Caco-2 (cell line): ENCODE measurements at regions not wholly inside any gene's neighbourhood (a gene's known extent, or its start where the extent isn't known, plus 50 kb on each side); places are given as distances from the start of the nearest gene placed in this dataset.

Experiments
- BruUV-seq: library from RNA; stranded (reverse); fragments of 400-500 nt; replicated peaks from 2 replicates; lab custom pipeline; 2021; lab: Mats Ljungman, UMichigan
- CTCF ChIA-PET: fragments of 300-600 bp; sonication (Branson Sonifier 250); formaldehyde crosslinking; loops from one replicate; lab custom pipeline; 2022; ENCODE audit warnings: antibody characterized with exemption; lab: Charles Lee
- POLR2A ChIA-PET: fragments of 300-600 bp; sonication (Branson Sonifier 250); formaldehyde crosslinking; loops from one replicate; lab custom pipeline; 2022; ENCODE audit warnings: antibody characterized with exemption; lab: Charles Lee
- DNase-seq, 2 experiments: peaks; one replicate each; pipeline versions ENCODE4 v3.0.0 to v3.0.0-alpha.2; 2020 to 2022
- H3K27me3 ChIP-seq: replicated peaks from 2 replicates; pipeline ENCODE4 v1.6.0; 2011; ENCODE audit warnings: low read length; ENCODE audit not compliant: control insufficient read depth, insufficient read depth
- H3K36me3 ChIP-seq: 2 replicates; pipeline ENCODE4 v1.5.1; 2011; ENCODE audit warnings: low read length; ENCODE audit not compliant: control insufficient read depth, insufficient read depth
- H3K4me1 ChIP-seq: fragments of 250-450 bp; sonication (Bioruptor Pico); 2 replicates; pipeline ENCODE4 v1.5.1; 2020; ENCODE audit warnings: mild to moderate bottlenecking
- H3K4me3 ChIP-seq: 2 replicates; pipeline ENCODE4 v1.5.1; 2011; ENCODE audit warnings: low read depth, mild to moderate bottlenecking, control low read depth, low read length
- H3K9me3 ChIP-seq: fragments of 250-450 bp; sonication (Bioruptor Pico); 2 replicates; pipeline ENCODE4 v1.5.1; 2020; ENCODE audit warnings: mild to moderate bottlenecking, moderate library complexity
- H3K27ac Mint-ChIP-seq: one replicate; pipeline ENCODE4 v1.8.0; 2022; ENCODE audit warnings: mixed read lengths; ENCODE audit not compliant: unreplicated experiment
- H3K27me3 Mint-ChIP-seq: one replicate; pipeline ENCODE4 v1.8.0; 2022; ENCODE audit warnings: mixed read lengths; ENCODE audit not compliant: insufficient read depth, unreplicated experiment
- H3K36me3 Mint-ChIP-seq: one replicate; pipeline ENCODE4 v1.8.0; 2022; ENCODE audit warnings: mild to moderate bottlenecking, mixed read lengths; ENCODE audit not compliant: insufficient read depth, unreplicated experiment
- H3K4me1 Mint-ChIP-seq: one replicate; pipeline ENCODE4 v1.8.0; 2022; ENCODE audit warnings: low read depth, mixed read lengths; ENCODE audit not compliant: unreplicated experiment
- H3K4me3 Mint-ChIP-seq: one replicate; pipeline ENCODE4 v1.8.0; 2022; ENCODE audit warnings: mild to moderate bottlenecking, moderate library complexity, mixed read lengths; ENCODE audit not compliant: unreplicated experiment
- H3K9me3 Mint-ChIP-seq: one replicate; pipeline ENCODE4 v1.8.0; 2022; ENCODE audit warnings: mixed read lengths; ENCODE audit not compliant: unreplicated experiment
- CTCF ChIP-seq, 2 experiments: fragments of 200-600 bp in 1 of 2; IDR thresholded peaks; 1 replicate in 1 of 2; 2 replicates in 1 of 2; pipeline versions ENCODE4 v1.5.1 to v1.8.0; 2011 to 2022; ENCODE audit warnings: antibody characterized with exemption in 1 of 2, control low read depth in 1 of 2, inconsistent platforms in 1 of 2, low read depth in 1 of 2, low read length in 1 of 2, mild to moderate bottlenecking in 1 of 2, moderate library complexity in 1 of 2; ENCODE audit not compliant: insufficient read depth in 1 of 2, severe bottlenecking in 1 of 2, unreplicated experiment in 1 of 2
- intact Hi-C: fragments of 100-400 bp; cut with micrococcal nuclease; formaldehyde crosslinking; loops from one replicate; pipeline ENCODE4 v1.10.0; 2022; ENCODE audit not compliant: unreplicated experiment

GRCh38 chr22:48504519-48505140, 1323.0 kb downstream of the BRD1 start:
- TF ChIP-seq CTCF (IDR thresholded peaks at IDR 0.05; ENCODE audit: insufficient read depth in 1 of 2, low read depth in 1 of 2, low read length in 1 of 2, severe bottlenecking in 1 of 2, unreplicated experiment in 1 of 2), result no peak
- no peak for DNase-seq
- CTCF ChIA-PET, result no interaction called here
- Histone ChIP-seq H3K27me3 (no peaks in the 10 kb centered on the region), H3K4me1 (no peaks in the 10 kb centered on the region), H3K9me3 (no peaks in the 10 kb centered on the region), H3K36me3 (no peaks in the 10 kb centered on the region), H3K4me3 (no peak overlapping the region)
- no peaks in the 10 kb centered on the region for H3K36me3 Mint-ChIP-seq
- intact Hi-C loops, result no loop called here
- H3K4me3 Mint-ChIP-seq, result no peak overlapping the region
- peaks cover 7% of the 10 kb centered on the region for H3K27me3 Mint-ChIP-seq
- POLR2A ChIA-PET, result no interaction called here
- no peaks in the 10 kb centered on the region for H3K9me3 Mint-ChIP-seq
- no peak overlapping the region for H3K27ac Mint-ChIP-seq
- no peaks in the 10 kb centered on the region for H3K4me1 Mint-ChIP-seq
- BruUV-seq, result no TSS peak

GRCh38 chr22:48503876-48504275, 1323.8 kb downstream of the BRD1 start:
- H3K36me3 ChIP-seq, result no peaks in the 10 kb centered on the region
- no peak for DNase-seq
- POLR2A ChIA-PET, result no interaction called here
- intact Hi-C loops, result no loop called here
- H3K9me3 Mint-ChIP-seq, result no peaks in the 10 kb centered on the region
- no peak overlapping the region for H3K4me3 Mint-ChIP-seq
- CTCF ChIA-PET, result no interaction called here
- TF ChIP-seq CTCF (IDR thresholded peaks at IDR 0.05; ENCODE audit: insufficient read depth in 1 of 2, low read depth in 1 of 2, low read length in 1 of 2, severe bottlenecking in 1 of 2, unreplicated experiment in 1 of 2), result no peak
- H3K4me1 ChIP-seq, result no peaks in the 10 kb centered on the region
- BruUV-seq, result no TSS peak
- no peaks in the 10 kb centered on the region for H3K4me1 Mint-ChIP-seq
- H3K4me3 ChIP-seq, result no peak overlapping the region
- H3K27me3 Mint-ChIP-seq, result peaks cover 9% of the 10 kb centered on the region
- H3K36me3 Mint-ChIP-seq, result peaks cover 5% of the 10 kb centered on the region
- no peak overlapping the region for H3K27ac Mint-ChIP-seq
- no peaks in the 10 kb centered on the region for H3K27me3 ChIP-seq
- H3K9me3 ChIP-seq, result no peaks in the 10 kb centered on the region

GRCh38 chr22:48503035-48503625, 1324.5 kb downstream of the BRD1 start:
- ChIA-PET CTCF (no interaction called here), POLR2A (no interaction called here)
- no peaks in the 10 kb centered on the region for H3K4me1 Mint-ChIP-seq
- H3K9me3 Mint-ChIP-seq, result no peaks in the 10 kb centered on the region
- intact Hi-C loops, result no loop called here
- BruUV-seq, result no TSS peak
- H3K9me3 ChIP-seq, result no peaks in the 10 kb centered on the region
- H3K27me3 ChIP-seq, result no peaks in the 10 kb centered on the region
- H3K27me3 Mint-ChIP-seq, result peaks cover 6% of the 10 kb centered on the region
- no peak overlapping the region for H3K4me3 ChIP-seq
- no peak overlapping the region for H3K27ac Mint-ChIP-seq
- DNase-seq, result no peak
- no peaks in the 10 kb centered on the region for H3K36me3 ChIP-seq
- no peaks in the 10 kb centered on the region for H3K4me1 ChIP-seq
- TF ChIP-seq CTCF (IDR thresholded peaks at IDR 0.05; ENCODE audit: insufficient read depth in 1 of 2, low read depth in 1 of 2, low read length in 1 of 2, severe bottlenecking in 1 of 2, unreplicated experiment in 1 of 2), result no peak
- H3K36me3 Mint-ChIP-seq, result peaks cover 7% of the 10 kb centered on the region
- H3K4me3 Mint-ChIP-seq, result no peak overlapping the region
